ENCODE measurements at regions not wholly inside any gene's neighbourhood (a gene's known extent, or its start where the extent isn't known, plus 50 kb on each side); places are given as distances from the start of the nearest gene placed in this dataset.

DNA sequence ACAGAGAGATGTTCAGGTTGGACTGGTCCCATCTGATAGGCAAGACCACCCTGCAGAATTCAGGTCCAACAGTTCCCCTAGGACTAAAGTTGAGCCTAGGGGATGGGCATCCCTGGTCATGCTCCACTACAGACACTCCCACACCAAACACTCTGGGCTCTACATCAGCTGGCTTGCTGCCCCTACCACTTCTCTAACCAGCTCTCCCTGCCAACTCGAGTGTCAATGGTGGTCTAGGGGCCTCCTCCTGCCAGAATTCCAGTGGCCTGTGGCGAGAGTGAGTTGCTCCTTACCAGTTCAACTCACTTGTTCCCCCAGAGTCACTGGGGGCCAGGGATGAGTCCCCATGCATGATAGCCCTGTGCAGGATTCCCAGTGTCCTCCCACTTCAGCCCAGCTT lies 316.2 kb upstream of the PPP2R3A start:
- Histone ChIP-seq H4K91ac (ENCODE audit: low read depth, low read length) (no peak overlapping the region), H3K36me3 (ENCODE audit: control insufficient read depth in 1 of 2, insufficient read depth in 2 of 2, low read length in 2 of 2) (no peaks in the 10 kb centered on the region), H2AK5ac (ENCODE audit: low read length) (no peak overlapping the region), H3K79me2 (ENCODE audit: control insufficient read depth, insufficient read depth, low read length, poor library complexity) (no peaks in the 10 kb centered on the region), H3K4me3 (ENCODE audit: low read depth, low read length) (no peak overlapping the region), H3K27me3 (ENCODE audit: insufficient read depth, low read length) (no peaks in the 10 kb centered on the region), H3K9me3 (ENCODE audit: insufficient read depth, low read depth, low read length) (peaks cover 8% of the 10 kb centered on the region), H2BK120ac (ENCODE audit: insufficient read depth, low read length, poor library complexity) (no peak overlapping the region), H3K14ac (ENCODE audit: low read length) (no peak overlapping the region), H3K18ac (ENCODE audit: low read length) (no peak overlapping the region), H3K27ac (ENCODE audit: low read depth, low read length) (no peak overlapping the region), H2BK5ac (ENCODE audit: low read depth, low read length, poor library complexity) (no peak overlapping the region), H4K12ac (ENCODE audit: low read depth, low read length) (no peak overlapping the region), H3K4ac (ENCODE audit: low read depth, low read length) (no peak overlapping the region), H3K4me1 (ENCODE audit: control insufficient read depth in 1 of 2, insufficient read depth in 2 of 2, low read length in 2 of 2) (no peaks in the 10 kb centered on the region), H4K8ac (ENCODE audit: low read depth, low read length) (no peak overlapping the region), H3K79me1 (ENCODE audit: low read length) (no peaks in the 10 kb centered on the region), H2BK12ac (ENCODE audit: low read length) (no peak overlapping the region), H3K4me2 (ENCODE audit: low read length) (no peak overlapping the region), H2AFZ (ENCODE audit: insufficient read depth, low read length, poor library complexity) (no peak overlapping the region), H3K9ac (ENCODE audit: low read length) (no peak overlapping the region), H3K23ac (ENCODE audit: low read length) (no peak overlapping the region)
- no peak for DNase-seq
- WGBS (ENCODE audit: extremely low coverage, insufficient coverage, insufficient read length) = no CpG with 5 or more reads among the region's 2 CpGs

DNA sequence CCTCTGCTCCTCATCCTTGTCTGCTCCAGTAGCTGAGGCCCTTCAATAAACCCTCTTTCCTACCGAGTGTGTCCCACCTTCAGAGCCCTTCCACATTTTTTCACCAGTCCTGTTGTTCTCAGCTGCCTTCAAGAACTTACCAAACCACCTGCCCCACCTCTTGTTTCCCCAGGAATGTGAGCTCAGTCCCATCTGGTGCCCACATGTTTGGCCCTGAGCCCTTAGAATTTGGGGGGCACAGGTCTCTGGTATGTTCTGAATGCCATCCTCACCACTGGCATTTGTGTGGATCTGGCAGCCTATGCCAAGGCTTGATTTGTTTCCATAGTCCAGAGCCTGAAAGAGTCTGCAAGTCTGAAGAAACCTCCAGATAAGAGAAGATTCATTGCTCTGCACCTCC lies 315.2 kb upstream of the PPP2R3A start:
- Histone ChIP-seq H4K91ac (ENCODE audit: low read depth, low read length) (no peak overlapping the region), H3K4me3 (ENCODE audit: low read depth, low read length) (no peak overlapping the region), H2AK5ac (ENCODE audit: low read length) (no peak overlapping the region), H3K27me3 (ENCODE audit: insufficient read depth, low read length) (no peaks in the 10 kb centered on the region), H3K9ac (ENCODE audit: low read length) (no peak overlapping the region), H3K4me1 (ENCODE audit: control insufficient read depth in 1 of 2, insufficient read depth in 2 of 2, low read length in 2 of 2) (no peaks in the 10 kb centered on the region), H2AFZ (ENCODE audit: insufficient read depth, low read length, poor library complexity) (no peak overlapping the region), H3K18ac (ENCODE audit: low read length) (no peak overlapping the region), H3K27ac (ENCODE audit: low read depth, low read length) (no peak overlapping the region), H3K79me1 (ENCODE audit: low read length) (no peaks in the 10 kb centered on the region), H4K12ac (ENCODE audit: low read depth, low read length) (no peak overlapping the region), H3K23ac (ENCODE audit: low read length) (no peak overlapping the region), H3K4me2 (ENCODE audit: low read length) (no peak overlapping the region), H2BK12ac (ENCODE audit: low read length) (no peak overlapping the region), H3K14ac (ENCODE audit: low read length) (no peak overlapping the region), H3K36me3 (ENCODE audit: control insufficient read depth in 1 of 2, insufficient read depth in 2 of 2, low read length in 2 of 2) (no peaks in the 10 kb centered on the region), H3K9me3 (ENCODE audit: insufficient read depth, low read depth, low read length) (peaks cover 10% of the 10 kb centered on the region), H4K8ac (ENCODE audit: low read depth, low read length) (no peak overlapping the region), H3K4ac (ENCODE audit: low read depth, low read length) (no peak overlapping the region), H2BK120ac (ENCODE audit: insufficient read depth, low read length, poor library complexity) (no peak overlapping the region), H3K79me2 (ENCODE audit: control insufficient read depth, insufficient read depth, low read length, poor library complexity) (no peaks in the 10 kb centered on the region), H2BK5ac (ENCODE audit: low read depth, low read length, poor library complexity) (no peak overlapping the region)
- WGBS (ENCODE audit: extremely low coverage, insufficient coverage, insufficient read length) = no CpG with 5 or more reads among the region's 1 CpG
- no peak for DNase-seq

DNA sequence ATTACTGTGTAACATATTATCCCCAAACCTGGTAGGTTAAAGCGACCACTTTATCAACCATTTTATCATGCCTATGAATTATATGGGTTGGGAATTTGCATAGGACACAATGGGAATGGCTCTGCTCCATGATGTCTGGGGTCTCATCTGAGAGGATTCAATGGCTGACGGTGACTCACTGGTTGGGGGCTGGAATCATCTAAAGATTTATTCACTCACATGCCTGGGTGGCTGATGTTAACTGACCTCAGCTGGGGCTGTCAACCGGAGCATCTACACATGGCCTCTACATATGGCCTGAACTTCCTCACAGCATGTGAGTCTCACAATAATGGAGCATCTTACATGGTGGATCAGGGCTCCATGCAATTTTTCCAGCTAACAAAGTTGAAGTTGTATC lies 313.1 kb upstream of the PPP2R3A start:
- H3K9ac ChIP-seq (ENCODE audit: low read length) = no peak overlapping the region
- no peak overlapping the region for H3K4me2 ChIP-seq (ENCODE audit: low read length)
- H2AK5ac ChIP-seq (ENCODE audit: low read length) = no peak overlapping the region
- no CpG with 5 or more reads among the region's 3 CpGs for WGBS (ENCODE audit: extremely low coverage, insufficient coverage, insufficient read length)
- no peak overlapping the region for H3K4ac ChIP-seq (ENCODE audit: low read depth, low read length)
- no peak overlapping the region for H3K14ac ChIP-seq (ENCODE audit: low read length)
- H4K12ac ChIP-seq (ENCODE audit: low read depth, low read length) = no peak overlapping the region
- no peak overlapping the region for H3K18ac ChIP-seq (ENCODE audit: low read length)
- no peaks in the 10 kb centered on the region for H3K4me1 ChIP-seq (ENCODE audit: control insufficient read depth in 1 of 2, insufficient read depth in 2 of 2, low read length in 2 of 2)
- no peak for DNase-seq
- H4K8ac ChIP-seq (ENCODE audit: low read depth, low read length) = no peak overlapping the region
- H3K79me1 ChIP-seq (ENCODE audit: low read length) = no peaks in the 10 kb centered on the region
- no peak overlapping the region for H3K27ac ChIP-seq (ENCODE audit: low read depth, low read length)
- H4K91ac ChIP-seq (ENCODE audit: low read depth, low read length) = no peak overlapping the region
- no peak overlapping the region for H2BK12ac ChIP-seq (ENCODE audit: low read length)
- no peaks in the 10 kb centered on the region for H3K27me3 ChIP-seq (ENCODE audit: insufficient read depth, low read length)
- no peaks in the 10 kb centered on the region for H3K79me2 ChIP-seq (ENCODE audit: control insufficient read depth, insufficient read depth, low read length, poor library complexity)
- H3K4me3 ChIP-seq (ENCODE audit: low read depth, low read length) = no peak overlapping the region
- no peak overlapping the region for H2BK120ac ChIP-seq (ENCODE audit: insufficient read depth, low read length, poor library complexity)
- H3K9me3 ChIP-seq (ENCODE audit: insufficient read depth, low read depth, low read length) = peaks cover 10% of the 10 kb centered on the region
- no peak overlapping the region for H2AFZ ChIP-seq (ENCODE audit: insufficient read depth, low read length, poor library complexity)
- no peak overlapping the region for H2BK5ac ChIP-seq (ENCODE audit: low read depth, low read length, poor library complexity)
- H3K36me3 ChIP-seq (ENCODE audit: control insufficient read depth in 1 of 2, insufficient read depth in 2 of 2, low read length in 2 of 2) = no peaks in the 10 kb centered on the region
- H3K23ac ChIP-seq (ENCODE audit: low read length) = no peak overlapping the region

DNA sequence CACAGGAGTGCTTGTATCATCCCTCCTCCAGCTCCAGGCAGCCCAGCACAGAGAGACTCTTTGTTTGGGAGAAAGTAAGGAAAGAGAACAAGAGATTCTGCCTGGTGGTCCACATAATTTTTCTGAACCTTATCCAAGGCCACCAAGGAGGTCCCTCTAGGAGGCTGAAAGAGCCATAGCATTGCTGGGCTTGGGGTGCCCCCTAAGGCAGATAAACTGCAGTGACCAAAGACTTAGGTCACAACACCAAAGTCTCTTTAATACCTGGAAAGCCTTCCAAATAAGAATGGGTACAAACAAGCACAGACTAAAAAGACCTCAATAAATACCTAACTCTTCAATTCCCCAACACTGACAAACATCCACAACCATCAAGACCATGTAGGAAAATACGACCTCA lies 310.2 kb upstream of the PPP2R3A start:
- no peak overlapping the region for H4K8ac ChIP-seq (ENCODE audit: low read depth, low read length)
- H2AK5ac ChIP-seq (ENCODE audit: low read length) = no peak overlapping the region
- H3K79me2 ChIP-seq (ENCODE audit: control insufficient read depth, insufficient read depth, low read length, poor library complexity) = no peaks in the 10 kb centered on the region
- no CpG with 5 or more reads among the region's 1 CpG for WGBS (ENCODE audit: extremely low coverage, insufficient coverage, insufficient read length)
- no peak overlapping the region for H2BK120ac ChIP-seq (ENCODE audit: insufficient read depth, low read length, poor library complexity)
- H3K79me1 ChIP-seq (ENCODE audit: low read length) = peaks cover 2% of the 10 kb centered on the region
- no peak overlapping the region for H3K4me3 ChIP-seq (ENCODE audit: low read depth, low read length)
- DNase-seq = no peak
- H3K4me2 ChIP-seq (ENCODE audit: low read length) = no peak overlapping the region
- no peaks in the 10 kb centered on the region for H3K36me3 ChIP-seq (ENCODE audit: control insufficient read depth in 1 of 2, insufficient read depth in 2 of 2, low read length in 2 of 2)
- H3K4ac ChIP-seq (ENCODE audit: low read depth, low read length) = no peak overlapping the region
- H4K12ac ChIP-seq (ENCODE audit: low read depth, low read length) = no peak overlapping the region
- no peak overlapping the region for H3K14ac ChIP-seq (ENCODE audit: low read length)
- H3K23ac ChIP-seq (ENCODE audit: low read length) = no peak overlapping the region
- H3K4me1 ChIP-seq (ENCODE audit: control insufficient read depth in 1 of 2, insufficient read depth in 2 of 2, low read length in 2 of 2) = no peaks in the 10 kb centered on the region
- no peaks in the 10 kb centered on the region for H3K27me3 ChIP-seq (ENCODE audit: insufficient read depth, low read length)
- no peak overlapping the region for H3K27ac ChIP-seq (ENCODE audit: low read depth, low read length)
- no peak overlapping the region for H3K18ac ChIP-seq (ENCODE audit: low read length)
- no peak overlapping the region for H4K91ac ChIP-seq (ENCODE audit: low read depth, low read length)
- H3K9me3 ChIP-seq (ENCODE audit: insufficient read depth, low read depth, low read length) = peaks cover 2% of the 10 kb centered on the region
- H3K9ac ChIP-seq (ENCODE audit: low read length) = no peak overlapping the region
- H2BK12ac ChIP-seq (ENCODE audit: low read length) = no peak overlapping the region
- no peak overlapping the region for H2AFZ ChIP-seq (ENCODE audit: insufficient read depth, low read length, poor library complexity)
- no peak overlapping the region for H2BK5ac ChIP-seq (ENCODE audit: low read depth, low read length, poor library complexity)

Measured in trophoblast cell (in vitro differentiated cells and primary cell).